Stimulated activated CD4-positive, alpha-beta T cell treated with anti-CD3 and anti-CD28 coated beads, Interleukin-12 subunit alpha, Interleukin-12 subunit beta, amount 100 ng/mL, for 4 hours (primary cell): ENCODE measurements at regions not wholly inside any gene's neighbourhood (a gene's known extent, or its start where the extent isn't known, plus 50 kb on each side); places are given as distances from the start of the nearest gene placed in this dataset.
"Not testable (repeated sequence)": the region's sequence is repeated elsewhere in the genome, so short reads cannot be mapped to it uniquely, and the experiment has no call there.

Source experiments
- DNase-seq: peaks from one replicate; pipeline ENCODE4 v3.0.0-alpha.2; 2020

- DNase-seq: no peak
Observed at GRCh38 chr1:235059221-235059620, 69.4 kb downstream of the TOMM20 start.

GRCh38 chr1:235058695-235059094 is 69.9 kb downstream of the TOMM20 start:
- DNase-seq: no peak

GRCh38 chr1:235057385-235058306 is 71.0 kb downstream of the TOMM20 start:
- no peak for DNase-seq

GRCh38 chr1:235056937-235057336 is 71.7 kb downstream of the TOMM20 start:
- DNase-seq: no peak

- DNase-seq: no peak
Observed at GRCh38 chr1:235054936-235055335, 73.7 kb downstream of the TOMM20 start.

GRCh38 chr1:235054466-235054865 is 74.2 kb downstream of the TOMM20 start:
- no peak for DNase-seq

- DNase-seq: no peak
Observed at GRCh38 chr1:235052067-235053008, 76.3 kb downstream of the TOMM20 start.

- no peak for DNase-seq
Observed at GRCh38 chr1:235051521-235051920, 77.1 kb downstream of the TOMM20 start.

- DNase-seq: no peak
Observed at GRCh38 chr1:235050911-235051360, 77.7 kb downstream of the TOMM20 start.

- not testable (repeated sequence) for DNase-seq
Observed at GRCh38 chr1:235049716-235050378, 78.8 kb downstream of the TOMM20 start.

- DNase-seq: no peak
Observed at GRCh38 chr1:235049217-235049616, 79.4 kb downstream of the TOMM20 start.

GRCh38 chr1:235047331-235047871 is 81.2 kb downstream of the TOMM20 start:
- no peak for DNase-seq

- no peak for DNase-seq
Observed at GRCh38 chr1:235045921-235046601, 82.6 kb downstream of the TOMM20 start.

- no peak for DNase-seq
Observed at GRCh38 chr1:235045034-235045690, 83.5 kb downstream of the TOMM20 start.

GRCh38 chr1:235043234-235043633 is 85.4 kb downstream of the TOMM20 start:
- DNase-seq: no peak

- no peak for DNase-seq
Observed at GRCh38 chr1:235038701-235039100, 89.9 kb downstream of the TOMM20 start.

- DNase-seq: no peak
Observed at GRCh38 chr1:235035928-235036327, 92.7 kb downstream of the TOMM20 start.

- no peak for DNase-seq
Observed at GRCh38 chr1:235030919-235031596, 97.6 kb downstream of the TOMM20 start.

- no peak for DNase-seq
Observed at GRCh38 chr1:235027862-235028250, 100.8 kb downstream of the TOMM20 start.

- DNase-seq: no peak
Observed at GRCh38 chr1:235027076-235027861, 101.4 kb downstream of the TOMM20 start.
